WTC11 (cell line): ENCODE measurements at regions not wholly inside any gene's neighbourhood (a gene's known extent, or its start where the extent isn't known, plus 50 kb on each side); places are given as distances from the start of the nearest gene placed in this dataset.

ENCODE experiments used
- CTCF ChIP-seq: fragments of 200-600 bp; IDR thresholded peaks from 2 replicates; pipeline ENCODE4 v1.8.0; 2022; ENCODE audit warnings: antibody characterized with exemption
- ELF4 ChIP-seq: sonication (generic); formaldehyde crosslinking; IDR thresholded peaks from 2 replicates; pipeline ENCODE4 v1.8.1; 2022; ENCODE audit warnings: low read depth, mild to moderate bottlenecking, moderate library complexity, missing genetic modification reagents
- ETV6 ChIP-seq: sonication (generic); formaldehyde crosslinking; IDR thresholded peaks from 2 replicates; pipeline ENCODE4 v1.8.1; 2022; ENCODE audit warnings: mild to moderate bottlenecking, missing genetic modification reagents
- IRF2 ChIP-seq: sonication (generic); formaldehyde crosslinking; IDR thresholded peaks from 2 replicates; pipeline ENCODE4 v1.8.0; 2022; ENCODE audit warnings: low read depth, missing genetic modification reagents, borderline replicate concordance
- ZNF317 ChIP-seq: sonication (generic); formaldehyde crosslinking; IDR thresholded peaks from 2 replicates; pipeline ENCODE4 v1.8.1; 2023; ENCODE audit warnings: low read depth, mild to moderate bottlenecking, moderate library complexity, missing genetic modification reagents, borderline replicate concordance

- TF ChIP-seq ETV6 = no peak
- TF ChIP-seq ELF4 (CRISPR knock-in tag) = no peak
- no peak for TF ChIP-seq ZNF317 (CRISPR knock-in tag)
- no peak for TF ChIP-seq CTCF
- TF ChIP-seq IRF2 (CRISPR knock-in tag) = no peak
Observed at GRCh38 chr10:42988069-42988468, 88.8 kb upstream of the RET start.
